ENCODE measurements at regions not wholly inside any gene's neighbourhood (a gene's known extent, or its start where the extent isn't known, plus 50 kb on each side); places are given as distances from the start of the nearest gene placed in this dataset.

GRCh38 chr6:14738497-14738896 lies 507.4 kb upstream of the JARID2 start:
- H3K27ac ChIP-seq (replicated peaks in 1 of 4), result no peak overlapping the region
- H3K36me3 ChIP-seq, result no peaks in the 10 kb centered on the region
- no peaks in the 10 kb centered on the region for H3K9me3 ChIP-seq
- intact Hi-C loops (cut with DNase I), result no loop called here
- no peak for TF ChIP-seq POLR2AphosphoS5 (IDR thresholded peaks at IDR 0.05)
- no peak for TF ChIP-seq CTCF (IDR thresholded peaks at IDR 0.05)
- no peak for TF ChIP-seq POLR2A (IDR thresholded peaks at IDR 0.05; ENCODE audit: low read depth)
- TF ChIP-seq EP300 (IDR thresholded peaks at IDR 0.05), result no peak
- H3K4me1 ChIP-seq, result peaks cover 0 to 7% (median 2%) of the 10 kb centered on the region in 4 donors
- no peak overlapping the region for H3K4me3 ChIP-seq
- 97% methylated on average over 2 of the region's 2 CpGs for WGBS
- DNase-seq (ENCODE audit: extremely low spot score), result no peak
- no peaks in the 10 kb centered on the region for H3K27me3 ChIP-seq

- no peaks in the 10 kb centered on the region for H3K9me3 ChIP-seq
- no peak overlapping the region for H3K4me3 ChIP-seq
- intact Hi-C loops (cut with DNase I), result no loop called here
- no peak overlapping the region for H3K27ac ChIP-seq (replicated peaks in 1 of 4)
- TF ChIP-seq EP300 (IDR thresholded peaks at IDR 0.05), result no peak
- no peak for TF ChIP-seq POLR2AphosphoS5 (IDR thresholded peaks at IDR 0.05)
- TF ChIP-seq CTCF (IDR thresholded peaks at IDR 0.05), result no peak
- TF ChIP-seq POLR2A (IDR thresholded peaks at IDR 0.05; ENCODE audit: low read depth), result no peak
- no peaks in the 10 kb centered on the region for H3K36me3 ChIP-seq
- peaks cover 0 to 7% (median 3%) of the 10 kb centered on the region in 4 donors for H3K4me1 ChIP-seq
- no peak for DNase-seq (ENCODE audit: extremely low spot score)
- 60% methylated on average over 5 of the region's 5 CpGs for WGBS
- H3K27me3 ChIP-seq, result no peaks in the 10 kb centered on the region
Observed at GRCh38 chr6:14738933-14739332, 506.9 kb upstream of the JARID2 start.

GRCh38 chr6:14739827-14740226 lies 506.0 kb upstream of the JARID2 start:
- WGBS, result 84% methylated on average over 7 of the region's 7 CpGs
- intact Hi-C loops (cut with DNase I), result no loop called here
- Histone ChIP-seq H3K4me1 (peaks cover 0 to 7% (median 3%) of the 10 kb centered on the region in 4 donors), H3K27me3 (no peaks in the 10 kb centered on the region), H3K9me3 (no peaks in the 10 kb centered on the region), H3K4me3 (no peak overlapping the region), H3K27ac (replicated peaks in 1 of 4) (no peak overlapping the region), H3K36me3 (no peaks in the 10 kb centered on the region)
- no peak for DNase-seq (ENCODE audit: extremely low spot score)
- TF ChIP-seq EP300 (IDR thresholded peaks at IDR 0.05) (no peak), POLR2A (IDR thresholded peaks at IDR 0.05; ENCODE audit: low read depth) (no peak), CTCF (IDR thresholded peaks at IDR 0.05) (no peak), POLR2AphosphoS5 (IDR thresholded peaks at IDR 0.05) (no peak)

GRCh38 chr6:14742171-14742570 lies 503.7 kb upstream of the JARID2 start:
- no peak for DNase-seq (ENCODE audit: extremely low spot score)
- WGBS, result 91% methylated on average over 2 of the region's 2 CpGs
- intact Hi-C loops (cut with DNase I), result no loop called here

More at GRCh38 chr6:14742171-14742570, 503.7 kb upstream of the JARID2 start:
- no peaks in the 10 kb centered on the region for H3K27me3 ChIP-seq
- no peak overlapping the region for H3K27ac ChIP-seq (replicated peaks in 1 of 4)
- TF ChIP-seq EP300 (IDR thresholded peaks at IDR 0.05), result no peak
- no peak for TF ChIP-seq CTCF (IDR thresholded peaks at IDR 0.05)
- H3K4me1 ChIP-seq, result peaks cover 0 to 7% (median 3%) of the 10 kb centered on the region in 4 donors
- no peaks in the 10 kb centered on the region for H3K36me3 ChIP-seq
- no peak overlapping the region for H3K4me3 ChIP-seq
- H3K9me3 ChIP-seq, result no peaks in the 10 kb centered on the region
